ENCODE measurements at regions not wholly inside any gene's neighbourhood (a gene's known extent, or its start where the extent isn't known, plus 50 kb on each side); places are given as distances from the start of the nearest gene placed in this dataset.

- no peak for DNase-seq (ENCODE audit: low spot score)
Observed at GRCh38 chr1:218582646-218583045, 237.5 kb downstream of the TGFB2 start.

GRCh38 chr1:218584418-218585155 lies 239.5 kb downstream of the TGFB2 start:
- DNase-seq (ENCODE audit: low spot score) = no peak

GRCh38 chr1:218585511-218586184 lies 240.5 kb downstream of the TGFB2 start:
- DNase-seq (ENCODE audit: low spot score) = no peak

- no peak for DNase-seq (ENCODE audit: low spot score)
Observed at GRCh38 chr1:218587900-218588299, 242.8 kb downstream of the TGFB2 start.

GRCh38 chr1:218588540-218589172 lies 243.5 kb downstream of the TGFB2 start:
- no peak for DNase-seq (ENCODE audit: low spot score)

- DNase-seq (ENCODE audit: low spot score) = no peak
Observed at GRCh38 chr1:218589487-218589886, 244.4 kb downstream of the TGFB2 start.

GRCh38 chr1:218591966-218592365 lies 246.8 kb downstream of the TGFB2 start:
- DNase-seq (ENCODE audit: low spot score) = no peak

- DNase-seq (ENCODE audit: low spot score) = no peak
Observed at GRCh38 chr1:218592688-218593087, 247.6 kb downstream of the TGFB2 start.

GRCh38 chr1:218600968-218601367 lies 255.8 kb downstream of the TGFB2 start:
- DNase-seq (ENCODE audit: low spot score) = no peak

GRCh38 chr1:218604217-218604616 lies 259.1 kb downstream of the TGFB2 start:
- DNase-seq (ENCODE audit: low spot score) = no peak

GRCh38 chr1:218611916-218612585 lies 266.9 kb downstream of the TGFB2 start:
- no peak for DNase-seq (ENCODE audit: low spot score)

- no peak for DNase-seq (ENCODE audit: low spot score)
Observed at GRCh38 chr1:218613105-218613504, 268.0 kb downstream of the TGFB2 start.

GRCh38 chr1:218614031-218614430 lies 268.9 kb downstream of the TGFB2 start:
- DNase-seq (ENCODE audit: low spot score) = no peak

GRCh38 chr1:218616681-218617080 lies 271.5 kb downstream of the TGFB2 start:
- no peak for DNase-seq (ENCODE audit: low spot score)

- no peak for DNase-seq (ENCODE audit: low spot score)
Observed at GRCh38 chr1:218617986-218618385, 272.9 kb downstream of the TGFB2 start.

- DNase-seq (ENCODE audit: low spot score) = no peak
Observed at GRCh38 chr1:218620956-218621355, 275.8 kb downstream of the TGFB2 start.

- DNase-seq (ENCODE audit: low spot score) = no peak
Observed at GRCh38 chr1:218624052-218624451, 278.9 kb downstream of the TGFB2 start.

GRCh38 chr1:218625393-218625792 lies 280.3 kb downstream of the TGFB2 start:
- no peak for DNase-seq (ENCODE audit: low spot score)

GRCh38 chr1:218633238-218633988 lies 288.3 kb downstream of the TGFB2 start:
- DNase-seq (ENCODE audit: low spot score) = no peak

GRCh38 chr1:218634212-218634611 lies 289.1 kb downstream of the TGFB2 start:
- DNase-seq (ENCODE audit: low spot score) = no peak

- DNase-seq (ENCODE audit: low spot score) = no peak
Observed at GRCh38 chr1:218636548-218636947, 291.4 kb downstream of the TGFB2 start.

GRCh38 chr1:218640173-218640572 lies 295.0 kb downstream of the TGFB2 start:
- DNase-seq (ENCODE audit: low spot score) = no peak
